ENCODE measurements at regions not wholly inside any gene's neighbourhood (a gene's known extent, or its start where the extent isn't known, plus 50 kb on each side); places are given as distances from the start of the nearest gene placed in this dataset.
"Not testable (repeated sequence)": the region's sequence is repeated elsewhere in the genome, so short reads cannot be mapped to it uniquely, and the experiment has no call there.

- no peak for DNase-seq
These were observed 289.7 kb upstream of the TMEM229A start for GRCh38 chr7:124322561-124322960.

- no peak for DNase-seq
These were observed 286.0 kb upstream of the TMEM229A start for GRCh38 chr7:124318721-124319450.

- no peak for DNase-seq
These were observed 278.1 kb upstream of the TMEM229A start for GRCh38 chr7:124310934-124311390.

GRCh38 chr7:124308384-124308783 lies 275.5 kb upstream of the TMEM229A start:
- DNase-seq, result no peak

- no peak for DNase-seq
These were observed 262.4 kb upstream of the TMEM229A start for GRCh38 chr7:124295289-124295688.

GRCh38 chr7:124284937-124285336 lies 252.1 kb upstream of the TMEM229A start:
- DNase-seq, result no peak

- no peak for DNase-seq
These were observed 243.2 kb upstream of the TMEM229A start for GRCh38 chr7:124276005-124276622.

GRCh38 chr7:124275411-124275810 lies 242.5 kb upstream of the TMEM229A start:
- no peak for DNase-seq

GRCh38 chr7:124269774-124270173 lies 236.9 kb upstream of the TMEM229A start:
- DNase-seq, result no peak

GRCh38 chr7:124267154-124267553 lies 234.3 kb upstream of the TMEM229A start:
- DNase-seq, result no peak

- DNase-seq, result no peak
These were observed 230.5 kb upstream of the TMEM229A start for GRCh38 chr7:124263232-124263827.

- DNase-seq, result no peak
These were observed 228.8 kb upstream of the TMEM229A start for GRCh38 chr7:124261710-124262109.

GRCh38 chr7:124257638-124258308 lies 224.9 kb upstream of the TMEM229A start:
- no peak for DNase-seq

GRCh38 chr7:124255041-124255655 lies 222.3 kb upstream of the TMEM229A start:
- DNase-seq, result no peak

- DNase-seq, result no peak
These were observed 221.5 kb upstream of the TMEM229A start for GRCh38 chr7:124254396-124254795.

- no peak for DNase-seq
These were observed 218.8 kb upstream of the TMEM229A start for GRCh38 chr7:124251636-124252035.

- DNase-seq, result no peak
These were observed 217.6 kb upstream of the TMEM229A start for GRCh38 chr7:124250297-124251034.

- no peak for DNase-seq
These were observed 214.8 kb upstream of the TMEM229A start for GRCh38 chr7:124247691-124248090.

- DNase-seq, result no peak
These were observed 213.5 kb upstream of the TMEM229A start for GRCh38 chr7:124246262-124246863.

GRCh38 chr7:124244469-124244868 lies 211.6 kb upstream of the TMEM229A start:
- not testable (repeated sequence) for DNase-seq

GRCh38 chr7:124219681-124220080 lies 186.8 kb upstream of the TMEM229A start:
- no peak for DNase-seq

GRCh38 chr7:124208642-124209041 lies 175.8 kb upstream of the TMEM229A start:
- no peak for DNase-seq
